Stomach (tissue), 4 donors: ENCODE measurements at regions not wholly inside any gene's neighbourhood (a gene's known extent, or its start where the extent isn't known, plus 50 kb on each side); places are given as distances from the start of the nearest gene placed in this dataset.

Source experiments
- CTCF ChIP-seq, 7 experiments: fragments of 450-650 bp in 4 of 7; fragments of 200-600 bp in 3 of 7; sonication (generic) in 3 of 7; IDR thresholded peaks; one replicate each; pipeline ENCODE4 v1.5.1; 2016 to 2019; ENCODE audit warnings: antibody characterized with exemption in 7 of 7, control low read depth in 2 of 7, mild to moderate bottlenecking in 1 of 7
- EP300 ChIP-seq: sonication (generic); formaldehyde crosslinking; IDR thresholded peaks from one replicate; pipeline ENCODE4 v1.6.1; 2017; ENCODE audit warnings: antibody characterized with exemption
- POLR2A ChIP-seq, 4 donors: fragments of 450-650 bp; IDR thresholded peaks; one replicate each; pipeline ENCODE4 v1.6.1; 2016; ENCODE audit warnings: antibody characterized with exemption in 4 of 4, control low read depth in 2 of 4, mild to moderate bottlenecking in 1 of 4, moderate library complexity in 1 of 4

GRCh38 chr3:112765531-112765930, 81.1 kb downstream of the CD200R1L start:
- TF ChIP-seq CTCF (IDR thresholded peaks at IDR 0.05) (no peak), POLR2A (IDR thresholded peaks at IDR 0.05) (no peak), EP300 (no peak)
